Left lobe of liver (tissue), 2 donors: ENCODE measurements at regions not wholly inside any gene's neighbourhood (a gene's known extent, or its start where the extent isn't known, plus 50 kb on each side); places are given as distances from the start of the nearest gene placed in this dataset.

ENCODE experiments used
- ATAC-seq: fragments of 200-7000 bp; cut with Tn5 transposase; one replicate; pipeline ENCODE4 v1.9.1; 2020; ENCODE audit warnings: mild to moderate bottlenecking, moderate library complexity
- DNase-seq: peaks from one replicate; pipeline ENCODE4 v3.0.0-alpha.2; 2020; ENCODE audit warnings: low spot score
- donor health status: DM: no; HTN: no; CAD: no; lungs with moderate emphysema.
- donor health status: DM: no; HTN: yes; CAD: no.

DNA sequence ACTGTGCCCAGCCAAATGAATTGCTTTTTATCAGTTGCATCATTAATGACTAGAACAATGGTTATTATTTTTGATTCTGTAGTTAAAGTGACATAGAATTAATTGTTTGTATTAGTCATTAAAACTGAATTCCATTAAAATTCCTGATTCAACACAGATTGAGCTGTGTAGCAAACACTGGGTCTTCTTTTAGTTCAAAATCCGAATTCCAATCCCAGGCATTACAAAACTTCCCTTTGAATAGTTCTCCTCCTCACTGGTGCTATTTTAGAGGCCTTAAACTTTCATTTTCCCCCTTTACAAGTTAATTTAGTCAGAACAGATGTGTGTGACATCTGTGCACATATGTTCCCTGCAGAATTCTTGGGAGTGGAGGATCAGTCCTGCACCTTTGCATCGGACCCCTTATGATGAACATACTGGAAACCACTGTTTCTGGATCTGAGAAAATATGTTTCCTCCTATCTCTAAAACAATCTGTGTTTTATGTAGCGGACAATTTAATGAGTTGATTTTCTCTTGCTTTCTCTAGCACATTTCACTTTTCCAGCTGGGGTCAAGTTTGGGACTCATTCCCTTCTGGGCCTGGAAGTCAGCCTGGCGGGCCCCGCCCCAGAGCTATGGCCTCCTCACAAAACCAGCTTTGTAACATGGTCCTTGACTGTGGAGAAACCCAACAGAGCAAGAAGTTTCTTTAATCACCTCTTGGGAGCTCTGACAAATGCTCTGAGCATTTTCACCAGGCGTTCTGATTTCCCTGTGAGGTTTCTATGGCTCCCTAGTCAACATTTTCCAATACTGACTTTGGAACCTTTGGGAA, 87.9 kb upstream of the MAMDC2 start:
- DNase-seq (no peak), ATAC-seq (no peak)

DNA sequence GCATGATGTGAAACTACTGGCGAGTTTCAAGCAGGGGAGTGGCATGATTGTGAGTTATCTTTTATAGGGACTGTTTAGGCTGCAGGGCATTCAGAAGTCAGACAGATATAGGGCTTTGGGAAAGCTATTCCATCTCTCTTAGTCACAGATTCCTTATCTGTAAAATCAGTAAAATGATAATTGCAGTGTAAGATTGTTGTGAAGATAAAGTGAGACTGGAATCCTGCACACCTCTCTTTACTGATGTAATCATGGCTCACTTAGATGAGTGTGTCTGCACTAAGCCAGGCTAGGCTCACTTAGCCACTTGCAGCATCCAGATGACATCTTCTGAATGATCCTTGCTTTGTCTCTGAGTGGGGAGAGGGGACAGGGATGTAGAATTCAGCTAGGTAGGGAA, 81.8 kb upstream of the MAMDC2 start:
- DNase-seq, result no peak
- ATAC-seq, result no peak

DNA sequence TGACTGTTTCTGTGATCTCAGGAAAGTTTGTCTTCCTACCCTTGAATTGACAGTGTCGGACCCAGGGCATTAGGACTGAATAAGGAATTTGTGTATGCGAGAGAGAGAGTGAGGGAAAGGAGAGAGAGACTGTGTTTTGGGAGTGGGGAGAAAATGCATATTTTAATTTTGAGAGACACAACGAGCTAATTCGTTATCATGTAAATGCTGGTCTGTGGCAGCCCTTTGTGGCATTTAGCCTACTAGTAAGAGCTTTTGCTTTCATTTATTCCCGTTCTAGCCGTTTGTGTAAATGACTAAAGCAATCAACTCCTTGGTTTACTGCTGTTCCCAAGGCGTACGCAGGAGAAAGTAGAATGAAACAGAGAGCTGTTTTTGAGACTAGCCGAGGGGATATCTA, 79.8 kb upstream of the MAMDC2 start:
- no peak for DNase-seq
- no peak for ATAC-seq

DNA sequence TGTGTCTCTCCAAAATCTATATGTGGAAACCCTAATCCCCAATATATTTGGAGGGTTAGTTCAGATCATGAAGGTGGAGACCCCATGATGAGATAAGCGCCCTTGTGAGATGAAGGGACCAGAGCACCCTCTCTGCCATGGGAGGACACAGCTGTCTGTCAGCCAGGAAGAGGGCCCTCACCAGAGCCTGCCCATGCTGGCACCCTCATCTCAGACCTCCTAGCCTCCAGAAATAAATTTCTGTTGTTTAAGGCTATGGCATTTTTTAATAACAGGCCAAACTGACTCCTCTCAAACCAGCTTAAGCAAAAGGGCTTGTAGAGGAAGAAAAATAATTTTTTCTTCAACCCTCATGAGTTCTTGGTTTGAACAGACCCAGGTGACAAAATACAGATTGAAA, 79.2 kb upstream of the MAMDC2 start:
- DNase-seq (no peak), ATAC-seq (no peak)

DNA sequence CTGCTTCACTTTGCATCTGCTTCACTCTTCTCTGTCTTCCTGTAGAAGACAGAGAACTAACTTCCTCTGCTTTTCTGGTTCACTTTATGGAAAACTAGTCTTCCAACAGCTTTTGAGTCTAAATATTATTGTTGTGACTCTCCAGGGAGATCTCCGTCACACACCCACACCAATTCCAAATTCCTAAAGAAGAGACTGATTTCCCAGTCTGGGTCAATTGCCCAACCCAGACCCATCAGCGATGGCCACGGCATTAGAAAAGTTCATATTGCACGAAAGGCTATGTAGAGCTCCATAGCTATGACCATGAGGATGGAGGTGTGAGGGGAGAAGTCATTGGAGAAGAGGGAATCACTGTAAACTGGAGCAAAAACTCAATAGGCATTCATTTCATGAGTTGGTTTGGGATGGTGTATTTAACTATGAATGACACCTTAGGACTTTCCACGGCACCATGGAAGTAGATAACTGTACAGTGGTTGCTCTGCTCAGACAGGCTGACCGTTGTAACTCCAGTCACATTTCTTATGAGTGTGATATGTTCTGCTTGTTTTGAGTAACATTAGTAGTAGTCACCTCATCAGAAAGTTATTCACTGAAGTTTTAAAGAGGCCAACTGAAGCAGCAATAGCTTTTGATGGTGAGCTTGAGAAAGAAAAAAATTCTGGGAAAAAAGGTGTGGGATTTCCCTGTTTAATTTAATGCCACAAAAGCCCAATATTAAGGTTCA, 78.1 kb upstream of the MAMDC2 start:
- ATAC-seq (no peak), DNase-seq (no peak)

DNA sequence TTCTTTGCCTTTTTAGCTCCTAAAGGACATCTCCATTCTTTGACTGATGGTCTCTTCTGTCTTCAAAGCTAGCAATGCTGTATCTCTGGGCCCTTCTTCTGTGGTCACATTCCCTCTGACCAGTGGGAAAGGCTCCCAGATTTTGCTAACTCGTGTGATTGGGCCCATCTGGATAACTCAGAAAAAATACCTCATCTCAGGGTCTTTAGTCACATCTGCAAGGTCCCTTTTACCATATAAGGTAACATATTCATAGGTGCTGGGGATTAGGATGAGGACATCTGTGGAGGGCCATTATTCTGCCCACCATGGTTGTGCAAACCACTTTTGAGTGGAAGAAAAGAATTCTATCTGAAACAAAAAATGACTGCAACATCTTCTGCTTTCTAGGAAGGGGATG, 76.3 kb upstream of the MAMDC2 start:
- no peak for ATAC-seq
- no peak for DNase-seq

DNA sequence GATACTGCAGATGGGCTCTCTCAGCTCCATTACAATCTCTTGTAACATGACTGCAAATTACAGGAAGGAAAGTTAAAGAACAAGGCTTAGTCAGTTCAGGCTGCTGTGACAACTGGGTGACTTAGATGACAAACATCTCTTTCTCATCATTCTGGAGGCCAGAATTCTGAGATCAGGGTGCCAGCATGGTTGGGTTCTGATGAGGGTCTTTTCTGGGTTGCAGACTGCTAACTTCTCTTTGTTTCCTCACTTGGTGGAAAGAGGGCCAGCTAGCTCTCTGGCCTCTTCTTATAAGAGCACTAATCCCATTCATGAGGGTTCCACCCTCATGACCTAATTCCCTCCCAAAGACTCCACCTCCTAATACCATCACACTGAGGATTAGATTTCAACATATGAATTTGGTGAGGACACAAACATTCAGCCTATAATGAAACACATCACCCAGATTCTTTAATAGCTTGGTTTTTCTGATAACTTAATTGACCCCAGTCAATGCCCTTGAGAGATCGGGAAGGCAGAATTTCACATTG, 73.6 kb upstream of the MAMDC2 start:
- ATAC-seq (no peak), DNase-seq (no peak)

DNA sequence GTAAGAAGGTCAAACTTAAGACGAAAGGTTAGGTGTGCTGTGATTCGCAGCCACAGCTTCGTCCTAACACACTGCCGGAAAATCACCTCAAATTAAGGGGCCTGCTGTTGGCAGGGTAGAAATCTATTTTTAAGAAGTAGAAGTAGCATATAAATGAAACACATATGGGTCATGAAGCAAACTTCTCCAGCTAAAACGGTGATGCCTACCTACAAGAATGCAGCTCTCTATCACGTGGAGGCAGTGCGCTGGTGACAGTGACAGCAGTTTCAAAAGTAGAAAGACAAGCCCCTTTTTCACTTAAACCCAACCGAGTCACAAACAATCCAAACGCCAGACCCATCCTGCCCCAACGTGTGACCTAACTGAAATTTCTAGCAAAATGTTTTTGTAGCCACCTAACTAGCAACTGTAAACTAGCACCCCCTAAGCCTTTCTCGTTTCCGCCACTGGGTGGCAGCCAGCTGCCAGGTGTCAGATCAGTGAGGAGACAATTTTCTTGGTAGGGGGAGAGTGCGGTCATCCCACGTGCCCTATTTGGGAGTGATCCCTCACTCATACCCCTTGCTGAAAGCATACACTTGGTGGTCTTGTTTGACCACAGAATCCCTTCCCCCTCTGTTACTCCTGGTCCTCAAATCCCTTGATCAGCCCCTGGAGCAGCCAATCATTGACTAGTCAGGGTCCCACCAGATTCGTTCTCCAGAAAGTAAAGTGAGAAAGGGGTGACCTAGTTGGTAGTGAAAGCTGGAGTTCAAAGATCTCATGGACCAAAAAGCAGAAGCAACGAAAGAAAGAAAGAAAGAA, 71.8 kb upstream of the MAMDC2 start:
- peak; percentile 59 for DNase-seq
- ATAC-seq, result peak; percentile 79

DNA sequence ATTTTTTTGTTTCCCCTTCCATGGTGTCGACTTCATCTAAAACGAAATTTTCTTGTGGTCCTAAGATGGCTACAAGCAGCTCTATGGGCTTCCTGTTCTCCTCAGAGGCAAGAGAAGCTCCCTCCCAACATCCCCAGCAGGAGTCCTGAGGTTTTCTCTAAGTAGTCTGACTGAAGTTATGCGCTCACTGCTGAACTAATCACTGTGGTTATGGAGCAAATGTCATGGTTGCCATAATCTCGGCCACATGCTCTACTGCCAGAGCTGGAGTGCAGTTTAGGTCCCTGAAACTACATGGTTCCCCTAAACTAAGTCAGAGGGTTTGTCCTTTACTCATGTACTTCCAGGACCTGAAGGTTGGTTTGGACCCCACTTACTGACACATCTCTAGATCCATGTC, 68.0 kb upstream of the MAMDC2 start:
- DNase-seq (no peak), ATAC-seq (no peak)

DNA sequence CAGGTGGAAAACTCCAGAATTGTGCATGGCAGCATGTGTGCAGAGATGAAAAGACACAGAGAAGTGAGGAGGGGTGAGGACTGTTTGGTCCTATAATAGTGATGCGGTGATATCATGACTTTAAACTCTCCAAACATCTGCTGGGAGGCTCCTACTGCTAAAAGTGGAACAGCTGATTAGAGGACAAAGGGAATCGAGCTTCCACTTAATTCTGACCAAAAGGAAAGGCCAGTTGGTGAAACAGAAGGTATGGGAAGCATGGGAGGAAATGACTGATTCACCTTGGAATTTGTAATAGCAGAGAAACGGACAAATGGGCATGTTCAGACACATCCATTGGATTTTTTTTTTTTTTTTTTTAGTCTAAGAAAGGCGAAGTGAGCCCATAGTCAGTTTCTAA, 67.5 kb upstream of the MAMDC2 start:
- ATAC-seq, result no peak
- no peak for DNase-seq

DNA sequence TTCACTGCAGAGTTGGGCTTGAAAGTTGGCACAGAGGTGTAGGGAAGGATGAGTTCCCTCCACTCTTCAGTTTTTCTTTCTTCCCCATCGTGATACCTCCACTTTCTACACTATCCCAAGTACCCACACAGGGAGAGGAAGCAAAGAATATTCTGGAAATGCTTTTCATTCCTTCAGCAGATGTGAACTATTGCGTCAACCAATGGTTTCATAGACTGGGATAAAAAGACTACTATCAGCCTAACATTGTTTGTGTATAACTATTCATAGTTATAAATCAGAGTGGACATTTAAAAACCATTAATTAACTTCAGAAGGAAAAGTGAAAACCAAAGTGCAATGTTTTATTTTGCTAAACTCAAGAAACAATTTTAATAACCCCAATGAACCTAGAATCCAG, 63.6 kb upstream of the MAMDC2 start:
- no peak for DNase-seq
- ATAC-seq, result no peak

DNA sequence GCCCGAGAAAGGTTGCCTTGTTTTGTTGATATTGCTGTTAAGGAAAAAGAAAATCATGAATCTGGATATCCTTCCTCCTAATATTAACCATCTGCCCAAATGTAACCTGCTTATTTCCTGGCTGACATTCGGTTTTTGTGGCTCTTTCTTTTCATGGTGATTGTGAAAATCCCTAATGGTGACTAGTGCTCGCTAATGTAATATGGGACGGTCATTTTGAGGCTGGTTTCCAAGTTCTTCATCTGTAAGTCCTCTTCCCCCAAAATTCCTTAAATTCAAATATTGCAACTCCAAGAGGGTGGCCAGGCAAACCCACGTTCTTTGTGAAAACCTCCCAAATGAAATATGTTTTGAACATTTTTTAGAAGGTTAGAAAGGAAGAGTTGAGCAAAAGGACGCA, 63.1 kb upstream of the MAMDC2 start:
- ATAC-seq, result no peak

DNA sequence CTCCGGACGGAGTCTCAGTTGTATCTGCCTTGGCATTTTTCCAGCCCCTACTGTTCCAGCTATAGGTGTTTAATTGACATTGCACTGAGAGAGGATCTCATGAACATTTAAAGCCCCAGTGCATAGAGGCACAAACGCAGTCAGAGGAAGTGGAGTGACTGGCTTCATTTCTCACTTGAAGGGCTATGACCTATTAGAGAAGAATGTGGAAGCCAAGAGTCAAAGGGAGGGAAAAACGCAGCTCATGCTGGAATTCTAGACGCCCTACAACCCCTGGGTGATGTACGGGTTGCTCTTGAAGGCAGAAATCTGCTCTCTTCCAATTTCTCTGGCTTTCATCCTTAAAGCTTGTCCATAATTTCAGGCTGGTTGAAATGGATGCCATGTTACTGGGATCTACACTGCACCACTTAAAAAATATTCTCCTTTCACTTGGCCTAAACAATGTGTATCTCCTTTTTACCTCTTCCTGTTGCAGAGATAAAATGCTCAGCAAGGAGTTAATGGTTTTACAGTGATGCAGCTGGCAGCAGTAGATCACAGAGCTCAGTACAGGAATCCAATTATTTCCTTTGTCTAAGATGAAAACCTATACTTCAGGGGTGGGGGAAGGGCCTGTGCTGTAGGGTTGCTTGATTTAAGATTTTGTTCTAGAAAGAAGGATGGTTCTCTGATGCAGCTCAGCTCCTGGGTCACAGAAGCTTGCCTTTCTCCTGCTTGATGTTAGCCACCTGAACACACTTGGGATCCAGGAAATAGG, 61.8 kb upstream of the MAMDC2 start:
- ATAC-seq, result no peak
- DNase-seq, result no peak

More for the DNA sequence above, 63.1 kb upstream of the MAMDC2 start:
- DNase-seq, result no peak

DNA sequence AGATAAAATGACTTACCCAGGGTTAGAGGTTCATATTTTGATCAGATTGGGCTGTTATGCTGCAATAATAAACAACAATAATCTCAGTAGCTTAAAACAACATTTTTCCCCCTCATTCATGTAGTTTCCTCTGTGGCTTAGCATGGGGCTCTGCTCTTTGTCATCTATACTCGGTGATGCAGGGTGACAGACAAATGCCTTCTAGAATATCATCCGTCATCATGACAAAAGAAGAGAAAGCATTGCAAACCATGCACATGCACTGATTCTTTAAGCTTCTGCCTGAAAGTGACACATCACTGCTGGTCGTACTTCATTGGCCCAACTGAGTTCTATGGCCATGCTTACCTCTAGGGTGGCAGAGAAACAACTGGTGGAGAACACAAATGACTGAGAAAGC, 58.8 kb upstream of the MAMDC2 start:
- no peak for ATAC-seq
- DNase-seq, result no peak

DNA sequence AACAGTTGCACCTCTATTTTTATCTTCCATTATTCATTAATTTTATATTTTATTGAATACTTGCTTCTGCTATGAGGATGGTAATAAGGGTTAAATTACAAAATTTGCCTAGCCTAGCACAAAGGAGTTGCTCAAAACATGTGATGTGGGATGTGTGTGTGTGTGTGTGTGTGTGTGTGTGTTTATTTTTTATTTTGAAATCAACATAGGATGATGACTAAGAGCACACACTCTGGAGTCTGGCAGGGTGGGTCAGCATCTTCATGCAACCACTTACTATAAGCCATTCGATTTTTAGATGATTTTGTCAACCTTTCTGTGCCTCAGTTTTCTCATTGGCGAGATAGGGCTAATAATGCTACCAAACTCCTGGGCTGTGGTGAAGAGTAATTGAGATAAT, 57.7 kb upstream of the MAMDC2 start:
- no peak for DNase-seq
- no peak for ATAC-seq

DNA sequence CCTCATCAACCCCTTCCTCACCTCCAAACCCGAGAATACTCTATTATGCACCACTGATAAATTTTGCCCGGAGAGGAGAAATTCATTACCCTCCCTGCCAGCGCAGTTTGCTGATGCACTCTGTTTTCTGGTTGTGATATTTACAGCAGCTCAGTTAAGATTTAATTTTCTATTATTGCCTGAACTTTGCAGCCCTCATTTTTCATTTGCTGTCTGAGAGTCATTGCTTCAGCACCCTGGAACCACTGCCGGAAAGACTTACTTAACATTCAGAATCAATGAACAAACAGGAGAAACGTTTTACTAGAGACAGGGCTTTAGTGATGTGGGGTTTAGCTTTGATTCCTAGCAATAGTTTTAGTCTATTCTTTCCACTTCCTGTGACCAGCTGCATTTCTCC, 56.7 kb upstream of the MAMDC2 start:
- ATAC-seq, result no peak
- DNase-seq, result no peak

DNA sequence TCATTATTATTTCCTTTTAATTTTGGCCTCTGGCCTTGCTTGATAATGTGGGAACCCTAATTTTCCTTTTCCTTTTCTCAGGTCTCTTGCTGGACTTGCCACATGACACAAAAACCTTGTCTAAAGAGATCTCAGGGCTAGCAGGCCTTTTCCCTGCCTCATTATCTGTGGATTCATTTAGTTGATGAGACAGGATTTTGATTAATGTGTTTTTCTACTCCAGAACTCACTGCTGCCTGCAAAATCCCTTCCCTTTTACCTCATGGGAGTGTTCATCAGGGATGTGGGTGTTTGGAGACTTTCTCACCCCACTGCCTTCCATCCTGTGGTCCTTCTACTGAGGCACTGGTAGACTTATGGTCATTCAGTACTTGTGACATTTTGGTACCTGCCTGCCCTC, 56.2 kb upstream of the MAMDC2 start:
- DNase-seq (no peak), ATAC-seq (no peak)

DNA sequence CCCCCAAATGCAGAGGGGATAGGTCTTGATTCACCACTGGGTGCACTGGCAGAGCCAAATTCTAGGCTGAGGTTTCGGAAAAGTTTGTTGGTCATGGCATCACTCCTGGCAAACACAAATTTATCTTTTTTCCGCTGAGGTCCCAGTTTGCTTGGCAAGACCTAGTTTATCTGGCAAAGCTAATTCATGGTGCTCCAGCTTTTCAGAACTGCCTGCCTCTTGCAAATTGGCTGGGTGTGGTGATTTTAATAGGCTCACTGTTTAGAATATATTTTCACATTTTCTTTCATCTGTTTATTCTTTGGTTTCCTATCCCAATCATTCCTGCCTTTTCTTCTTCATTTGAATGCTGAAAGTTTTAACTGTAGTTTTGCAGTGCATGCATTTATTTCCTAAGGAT, 50.5 kb upstream of the MAMDC2 start:
- DNase-seq (no peak), ATAC-seq (no peak)
